HL-60 (cell line): ENCODE measurements at regions not wholly inside any gene's neighbourhood (a gene's known extent, or its start where the extent isn't known, plus 50 kb on each side); places are given as distances from the start of the nearest gene placed in this dataset.
A peak's percentile ranks its signal among the peaks of the same experiment; 100 is the strongest.

Experiments used
- DNase-seq, 2 experiments: peaks; one replicate each; pipeline ENCODE4 v3.0.0-alpha.2; 2010 to 2020; ENCODE audit warnings: low read depth in 1 of 2, low spot score in 1 of 2
- H3K27ac ChIP-seq: fragments of 250-450 bp; sonication (Bioruptor Pico); replicated peaks from 2 replicates; pipeline ENCODE4 v1.5.1; 2020; ENCODE audit warnings: mild to moderate bottlenecking, moderate library complexity
- H3K27me3 ChIP-seq: fragments of 250-450 bp; sonication (Bioruptor Pico); 2 replicates; pipeline ENCODE4 v1.5.1; 2021; ENCODE audit warnings: mild to moderate bottlenecking, moderate library complexity; ENCODE audit not compliant: insufficient read depth, poor library complexity, severe bottlenecking
- H3K4me3 ChIP-seq: replicated peaks from 2 replicates; pipeline ENCODE4 v1.5.1; 2011; ENCODE audit warnings: mild to moderate bottlenecking, control low read depth, low read length; ENCODE audit not compliant: insufficient read depth
- CTCF ChIP-seq: IDR thresholded peaks from one replicate; pipeline ENCODE4 v1.5.1; 2011; ENCODE audit warnings: low read length, control low read depth, inconsistent platforms; ENCODE audit not compliant: insufficient read depth
- GABPA ChIP-seq: IDR thresholded peaks from 2 replicates; pipeline ENCODE4 v1.6.1; 2012; ENCODE audit warnings: low read depth
- POLR2AphosphoS5 ChIP-seq: IDR thresholded peaks from 2 replicates; pipeline ENCODE4 v1.6.1; 2012; ENCODE audit warnings: low read depth
- REST ChIP-seq: IDR thresholded peaks from 2 replicates; pipeline ENCODE4 v1.6.1; 2012; ENCODE audit warnings: low read depth; ENCODE audit not compliant: insufficient replicate concordance
- SPI1 ChIP-seq: IDR thresholded peaks from 2 replicates; pipeline ENCODE4 v1.6.1; 2012; ENCODE audit warnings: low read depth, mild to moderate bottlenecking, borderline replicate concordance

GRCh38 chr4:188780028-188780427, 640.8 kb downstream of the TRIML1 start:
- no peak for DNase-seq
- no peak for TF ChIP-seq SPI1
- TF ChIP-seq CTCF, result no peak
- TF ChIP-seq GABPA, result no peak
- TF ChIP-seq REST, result no peak
- TF ChIP-seq POLR2AphosphoS5, result no peak
- Histone ChIP-seq H3K4me3 (no peak overlapping the region), H3K27ac (no peak overlapping the region), H3K27me3 (no peaks in the 10 kb centered on the region)

DNA sequence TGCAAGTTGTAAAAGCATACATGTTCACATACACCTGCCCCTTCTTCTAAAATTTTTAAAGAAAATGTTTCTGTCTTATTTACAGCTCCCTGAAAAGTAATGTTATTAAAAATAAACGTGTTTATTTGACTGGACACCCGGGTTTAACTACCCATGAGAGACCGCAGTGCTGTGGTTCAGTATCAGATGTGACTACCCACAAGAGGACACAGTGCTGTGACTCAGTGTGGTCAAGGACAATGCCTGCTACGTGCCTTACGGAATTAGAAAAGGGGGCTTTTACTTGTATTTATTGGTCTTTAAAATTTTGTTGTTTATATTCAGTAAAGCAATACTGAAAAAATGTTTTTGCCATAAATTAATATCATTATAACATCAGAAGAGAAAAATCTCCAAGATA, 641.4 kb downstream of the TRIML1 start:
- no peaks in the 10 kb centered on the region for H3K27me3 ChIP-seq
- H3K27ac ChIP-seq, result no peak overlapping the region
- TF ChIP-seq GABPA, result no peak
- no peak for TF ChIP-seq REST
- no peak for TF ChIP-seq SPI1
- TF ChIP-seq CTCF, result no peak
- no peak for TF ChIP-seq POLR2AphosphoS5
- H3K4me3 ChIP-seq, result no peak overlapping the region
- DNase-seq, result no peak

DNA sequence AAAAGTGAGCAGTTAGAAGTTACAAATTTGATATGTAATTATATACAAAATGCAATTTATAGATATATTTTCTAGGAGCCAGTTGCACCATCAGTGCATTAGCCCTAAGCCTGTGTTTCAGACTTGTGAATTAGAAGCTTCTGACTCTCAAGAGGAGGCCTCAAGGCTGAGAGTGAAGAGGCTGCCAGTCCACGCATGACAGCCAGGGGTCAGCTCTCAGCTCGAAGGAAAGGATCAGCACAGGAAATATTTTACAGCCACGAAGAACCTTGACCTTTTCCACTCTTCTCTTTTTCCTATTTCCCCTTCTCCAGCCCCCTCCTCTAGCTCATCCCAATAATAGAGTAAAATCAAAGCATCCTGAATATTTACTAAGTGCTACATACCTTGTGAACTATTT, 642.4 kb downstream of the TRIML1 start:
- Histone ChIP-seq H3K4me3 (no peak overlapping the region), H3K27ac (no peak overlapping the region), H3K27me3 (no peaks in the 10 kb centered on the region)
- peak in 1 of 2 experiments; percentile 4 for DNase-seq
- TF ChIP-seq GABPA (no peak), SPI1 (no peak), REST (no peak), CTCF (no peak), POLR2AphosphoS5 (no peak)
